MV-4-11 (cell line): ENCODE measurements at regions not wholly inside any gene's neighbourhood (a gene's known extent, or its start where the extent isn't known, plus 50 kb on each side); places are given as distances from the start of the nearest gene placed in this dataset.

Experiments used
- DNase-seq: peaks from one replicate; lab custom pipeline; 2025; lab: John Stamatoyannopoulos, UW

- DNase-seq: no peak
Measured at GRCh38 chr5:143730112-143730801, 81.7 kb upstream of the HMHB1 start.

- DNase-seq: no peak
Measured at GRCh38 chr5:143729334-143729946, 82.5 kb upstream of the HMHB1 start.

DNA sequence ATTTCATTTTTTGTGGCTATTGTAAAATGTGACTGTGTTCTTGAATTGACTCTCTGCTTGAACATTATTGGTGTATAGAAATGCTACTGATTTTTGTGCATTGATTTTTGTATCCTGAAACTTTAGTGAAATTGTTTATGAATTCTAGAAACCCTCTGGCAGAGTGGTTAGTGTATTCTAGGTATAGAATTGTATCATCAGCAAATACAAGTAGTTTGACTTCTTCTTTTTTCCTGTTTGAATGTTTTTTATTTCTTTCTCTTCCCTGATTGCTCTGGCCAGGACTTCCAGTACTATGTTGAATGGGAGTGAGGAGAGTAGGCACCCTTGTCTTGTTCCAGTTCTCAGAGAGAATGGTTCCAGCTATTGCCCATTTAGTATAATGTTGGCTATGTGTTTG lies 88.8 kb upstream of the HMHB1 start:
- no peak for DNase-seq

- DNase-seq: no peak
Measured at GRCh38 chr5:143721925-143722324, 90.0 kb upstream of the HMHB1 start.

- no peak for DNase-seq
Measured at GRCh38 chr5:143720689-143721088, 91.3 kb upstream of the HMHB1 start.

GRCh38 chr5:143717400-143717799 lies 94.6 kb upstream of the HMHB1 start:
- no peak for DNase-seq

DNA sequence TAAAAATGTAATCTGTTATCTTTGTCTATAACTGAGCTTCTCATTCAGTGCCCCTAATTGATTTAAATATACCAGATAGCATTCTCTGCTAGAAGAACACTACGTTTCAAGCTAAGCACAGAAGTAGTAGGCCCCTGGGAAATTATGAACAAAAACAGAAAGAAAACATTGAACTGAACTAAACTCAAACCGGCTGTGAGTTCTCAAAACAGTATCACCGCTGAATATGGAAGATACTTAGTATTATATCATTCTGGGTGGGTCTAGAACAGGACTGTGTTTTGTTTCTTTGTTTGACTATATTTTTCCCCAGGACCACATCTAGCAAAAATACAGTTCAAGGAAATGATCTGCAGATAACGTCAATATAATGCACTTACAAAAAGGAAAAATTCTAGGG lies 95.1 kb upstream of the HMHB1 start:
- DNase-seq: no peak

DNA sequence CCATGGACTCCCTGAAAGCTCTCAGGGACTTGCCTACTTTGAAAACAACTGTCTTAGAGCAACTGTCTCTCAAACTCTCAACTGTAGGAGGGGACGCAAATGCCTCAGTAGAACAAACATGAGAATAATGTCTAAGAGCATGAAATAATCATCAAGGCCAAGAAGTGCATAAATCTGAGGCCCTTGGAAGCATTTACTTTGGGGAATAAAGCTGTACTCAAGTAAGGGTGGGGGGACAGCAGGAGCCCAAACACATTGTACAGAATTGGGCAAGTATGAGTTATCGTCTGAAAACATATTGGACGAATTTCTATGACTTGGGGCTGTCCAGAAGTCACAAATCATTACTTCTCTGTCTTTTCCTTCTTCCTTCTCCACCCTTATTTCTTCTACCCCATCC lies 96.3 kb upstream of the HMHB1 start:
- DNase-seq: no peak

DNA sequence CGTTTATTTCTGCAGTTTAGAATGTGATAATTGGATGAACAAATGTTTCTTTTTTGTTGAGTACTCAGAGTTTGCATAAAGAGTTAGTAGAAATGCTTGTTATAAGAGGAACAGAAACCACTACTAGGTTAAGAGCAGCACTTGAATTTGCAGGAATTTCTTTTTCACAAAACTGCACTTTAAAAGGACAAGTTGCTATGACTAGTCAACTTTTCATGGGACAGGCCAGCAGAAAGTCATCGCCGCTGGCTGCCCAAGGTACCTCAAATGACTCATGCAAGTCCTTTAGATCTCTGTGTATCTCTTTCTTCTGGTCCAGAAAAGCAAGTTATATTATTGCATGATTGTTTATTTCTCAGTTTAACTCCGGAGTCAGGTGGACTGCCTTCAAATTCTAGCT lies 97.3 kb upstream of the HMHB1 start:
- DNase-seq: peak; percentile 81

GRCh38 chr5:143713047-143714003 lies 98.6 kb upstream of the HMHB1 start:
- DNase-seq: no peak

DNA sequence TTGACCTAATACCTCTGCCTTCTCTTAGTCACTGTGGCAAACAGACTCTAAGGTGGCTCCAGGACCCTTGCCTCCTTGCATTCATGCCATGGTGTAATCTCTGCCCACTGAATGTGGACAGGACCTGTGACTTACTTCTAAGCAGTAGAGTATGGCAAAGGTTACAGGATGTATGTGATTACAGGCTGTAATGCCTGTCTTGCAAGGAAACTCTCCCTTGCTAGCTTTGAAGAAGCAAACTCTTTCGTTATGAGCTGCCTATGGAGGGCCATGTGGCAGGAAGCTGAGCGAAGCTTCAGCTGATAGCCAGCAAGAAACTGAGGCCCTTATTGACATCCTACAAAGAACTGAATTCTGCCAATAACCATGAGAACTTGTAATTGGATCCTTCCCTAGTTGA lies 103.3 kb upstream of the HMHB1 start:
- DNase-seq: no peak

GRCh38 chr5:143707806-143708205 lies 104.2 kb upstream of the HMHB1 start:
- no peak for DNase-seq

- no peak for DNase-seq
Measured at GRCh38 chr5:143705381-143705780, 106.6 kb upstream of the HMHB1 start.

- no peak for DNase-seq
Measured at GRCh38 chr5:143703659-143704058, 108.3 kb upstream of the HMHB1 start.

DNA sequence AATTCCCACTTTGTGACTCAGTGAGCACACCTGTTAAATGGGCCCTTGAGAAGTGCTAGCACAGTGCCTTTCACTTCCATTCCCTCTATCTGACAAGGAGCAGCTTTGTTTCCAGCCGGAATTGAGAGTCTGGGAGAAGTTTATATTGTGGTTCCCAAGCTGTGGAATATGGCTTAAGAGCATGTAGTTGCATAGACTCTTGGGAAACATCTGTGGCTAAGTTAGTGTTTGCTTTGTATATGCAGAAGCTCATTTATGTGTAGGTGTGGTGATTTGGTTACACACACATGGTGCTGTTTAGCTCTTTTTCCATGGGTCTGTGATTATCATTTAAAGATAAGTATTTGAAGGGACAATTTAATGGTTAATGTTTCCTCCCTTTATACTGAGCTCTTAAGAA lies 110.5 kb upstream of the HMHB1 start:
- no peak for DNase-seq

- no peak for DNase-seq
Measured at GRCh38 chr5:143700994-143701393, 111.0 kb upstream of the HMHB1 start.

DNA sequence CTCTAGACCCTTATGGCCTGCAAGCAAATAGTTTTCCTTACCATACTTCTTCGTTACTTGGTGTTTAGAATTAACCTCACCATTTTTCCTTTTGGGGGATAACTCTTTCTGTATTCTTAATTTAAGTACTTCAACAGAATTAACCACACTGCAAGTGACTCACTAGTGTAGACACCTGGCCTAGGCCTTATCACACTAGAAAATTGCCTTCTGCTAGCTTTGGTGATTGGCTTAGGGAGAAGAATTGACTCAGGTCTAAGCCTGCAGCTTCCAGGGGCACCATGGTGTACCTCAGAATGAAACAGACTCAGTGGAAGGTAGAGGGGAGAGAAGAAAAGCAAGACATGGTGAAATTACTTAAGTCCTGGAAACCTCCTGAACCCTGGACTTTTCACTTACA lies 112.8 kb upstream of the HMHB1 start:
- no peak for DNase-seq

- no peak for DNase-seq
Measured at GRCh38 chr5:143698574-143698973, 113.4 kb upstream of the HMHB1 start.

GRCh38 chr5:143696921-143697320 lies 115.0 kb upstream of the HMHB1 start:
- DNase-seq: no peak

DNA sequence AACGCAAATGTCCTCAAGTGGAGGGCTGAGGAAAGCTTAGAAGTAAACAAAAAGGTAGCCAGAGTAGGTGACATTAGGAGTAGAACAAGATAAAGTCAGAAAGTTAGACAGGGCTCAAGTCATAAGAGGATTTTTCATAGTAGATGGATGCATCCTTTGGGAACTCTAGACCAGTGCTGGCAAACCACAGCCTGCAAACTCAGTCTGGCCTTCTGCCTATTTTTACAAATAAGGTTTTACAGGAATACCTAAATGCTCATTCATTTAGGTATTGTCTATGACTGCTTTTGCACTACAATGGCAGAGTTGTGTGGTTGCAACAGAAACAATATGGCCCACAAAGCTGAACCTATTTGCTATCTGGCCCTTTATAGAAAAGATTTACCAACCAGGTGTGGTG lies 116.0 kb upstream of the HMHB1 start:
- DNase-seq: no peak

GRCh38 chr5:143695244-143695864 lies 116.6 kb upstream of the HMHB1 start:
- no peak for DNase-seq

DNA sequence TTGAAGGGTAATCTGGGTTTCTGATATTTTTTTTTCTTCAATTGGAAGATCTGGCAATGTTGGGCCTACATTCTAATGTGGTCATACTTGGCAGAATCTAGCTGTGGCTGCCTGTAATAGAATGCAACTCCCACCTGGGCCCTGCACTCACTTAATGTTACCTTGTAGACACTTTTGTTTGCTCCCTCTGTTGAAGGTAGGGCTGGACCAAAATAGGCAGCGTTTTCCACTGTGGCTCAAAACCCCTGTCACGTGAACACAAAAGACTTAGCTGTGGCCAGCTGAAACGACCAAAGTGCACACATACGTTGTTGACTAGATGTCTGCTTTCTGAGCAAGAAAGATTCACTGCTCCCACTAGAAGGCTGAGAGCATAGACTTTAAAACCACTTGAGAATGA lies 117.6 kb upstream of the HMHB1 start:
- DNase-seq: no peak
